Right lobe of liver (tissue), 4 donors: ENCODE measurements at regions not wholly inside any gene's neighbourhood (a gene's known extent, or its start where the extent isn't known, plus 50 kb on each side); places are given as distances from the start of the nearest gene placed in this dataset.

Experiments used
- POLR2A ChIP-seq: fragments of 450-650 bp; IDR thresholded peaks from one replicate; pipeline ENCODE4 v1.6.1; 2017; ENCODE audit warnings: antibody characterized with exemption, mild to moderate bottlenecking
- TF ChIP-seq, protein P1 (sequence below), 4 donors: fragments of 200-600 bp in 3 of 4; fragments of 450-650 bp in 1 of 4; IDR thresholded peaks; one replicate each; pipeline versions ENCODE4 v1.5.1 to v1.8.0; 2016 to 2022; ENCODE audit warnings: antibody characterized with exemption in 4 of 4, mild to moderate bottlenecking in 2 of 4
- donor health status: DM: no; HTN: no; CAD: no.
- donor health status: DM: no; HTN: no; CAD: no.
- donor health status: DM: no; HTN: yes; CAD: no.

DNA sequence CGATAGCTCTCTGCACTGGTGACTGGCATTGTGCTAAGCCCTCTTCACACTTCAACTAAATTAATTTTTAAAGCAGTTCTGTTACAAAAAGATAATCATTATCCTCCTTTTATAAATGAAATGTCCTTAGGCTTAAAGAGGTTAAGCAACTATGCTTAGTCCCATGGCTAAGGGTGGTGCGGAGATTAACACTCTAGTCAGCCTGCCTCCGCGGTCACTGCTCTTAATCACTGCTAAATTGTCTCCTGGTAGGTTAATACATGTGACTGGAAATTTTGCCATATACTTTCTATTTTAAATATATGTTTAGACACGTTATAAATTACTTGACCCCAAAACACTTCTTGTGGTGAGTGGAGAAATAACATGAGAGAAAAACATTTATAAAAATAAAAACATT is 473.7 kb downstream of the CENPC start:
- TF ChIP-seq, protein P1, sequence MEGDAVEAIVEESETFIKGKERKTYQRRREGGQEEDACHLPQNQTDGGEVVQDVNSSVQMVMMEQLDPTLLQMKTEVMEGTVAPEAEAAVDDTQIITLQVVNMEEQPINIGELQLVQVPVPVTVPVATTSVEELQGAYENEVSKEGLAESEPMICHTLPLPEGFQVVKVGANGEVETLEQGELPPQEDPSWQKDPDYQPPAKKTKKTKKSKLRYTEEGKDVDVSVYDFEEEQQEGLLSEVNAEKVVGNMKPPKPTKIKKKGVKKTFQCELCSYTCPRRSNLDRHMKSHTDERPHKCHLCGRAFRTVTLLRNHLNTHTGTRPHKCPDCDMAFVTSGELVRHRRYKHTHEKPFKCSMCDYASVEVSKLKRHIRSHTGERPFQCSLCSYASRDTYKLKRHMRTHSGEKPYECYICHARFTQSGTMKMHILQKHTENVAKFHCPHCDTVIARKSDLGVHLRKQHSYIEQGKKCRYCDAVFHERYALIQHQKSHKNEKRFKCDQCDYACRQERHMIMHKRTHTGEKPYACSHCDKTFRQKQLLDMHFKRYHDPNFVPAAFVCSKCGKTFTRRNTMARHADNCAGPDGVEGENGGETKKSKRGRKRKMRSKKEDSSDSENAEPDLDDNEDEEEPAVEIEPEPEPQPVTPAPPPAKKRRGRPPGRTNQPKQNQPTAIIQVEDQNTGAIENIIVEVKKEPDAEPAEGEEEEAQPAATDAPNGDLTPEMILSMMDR (IDR thresholded peaks at IDR 0.05) = no peak
- TF ChIP-seq POLR2A = no peak
